BE2C (cell line): ENCODE measurements at regions not wholly inside any gene's neighbourhood (a gene's known extent, or its start where the extent isn't known, plus 50 kb on each side); places are given as distances from the start of the nearest gene placed in this dataset.

Experiments used
- DNase-seq: peaks from one replicate; pipeline ENCODE4 v3.0.0-alpha.2; 2020
- H3K27me3 ChIP-seq: fragments of 250-450 bp; sonication (Bioruptor Pico); 2 replicates; pipeline ENCODE4 v1.5.1; 2020; ENCODE audit warnings: mild to moderate bottlenecking
- H3K36me3 ChIP-seq: fragments of 250-450 bp; sonication (Bioruptor Pico); 2 replicates; pipeline ENCODE4 v1.5.1; 2020; ENCODE audit warnings: mild to moderate bottlenecking
- H3K4me1 ChIP-seq: fragments of 250-450 bp; sonication (Bioruptor Pico); 2 replicates; pipeline ENCODE4 v1.5.1; 2020
- H3K4me3 ChIP-seq: 2 replicates; pipeline ENCODE4 v1.5.1; 2011; ENCODE audit warnings: low read depth, low read length
- H3K9me3 ChIP-seq: fragments of 250-450 bp; sonication (Bioruptor Pico); 2 replicates; pipeline ENCODE4 v1.5.1; 2020
- TF ChIP-seq, protein P1 (sequence below): IDR thresholded peaks from 2 replicates; pipeline ENCODE4 v1.5.1; 2012; ENCODE audit warnings: mild to moderate bottlenecking, low read depth, low read length

DNA sequence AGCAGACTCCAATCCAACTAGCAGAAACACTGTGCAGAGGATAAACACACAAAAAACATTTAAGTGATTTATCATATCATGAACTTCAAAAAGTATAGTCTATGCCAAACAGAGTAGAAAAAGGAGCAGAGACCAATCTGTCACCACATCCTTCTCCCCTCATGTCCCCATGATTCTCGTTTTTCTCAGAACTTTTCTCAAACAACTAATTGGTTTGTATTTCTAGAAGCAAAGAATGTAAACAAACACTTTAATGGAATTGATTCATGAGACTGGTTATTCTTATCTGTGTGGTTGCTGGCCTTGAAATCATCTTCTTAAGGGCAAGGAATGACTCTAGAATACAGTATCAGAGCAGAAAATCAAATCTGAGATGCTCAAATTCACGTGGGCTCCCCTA is 294.2 kb upstream of the THBS1 start:
- DNase-seq, result no peak
- TF ChIP-seq, protein P1, sequence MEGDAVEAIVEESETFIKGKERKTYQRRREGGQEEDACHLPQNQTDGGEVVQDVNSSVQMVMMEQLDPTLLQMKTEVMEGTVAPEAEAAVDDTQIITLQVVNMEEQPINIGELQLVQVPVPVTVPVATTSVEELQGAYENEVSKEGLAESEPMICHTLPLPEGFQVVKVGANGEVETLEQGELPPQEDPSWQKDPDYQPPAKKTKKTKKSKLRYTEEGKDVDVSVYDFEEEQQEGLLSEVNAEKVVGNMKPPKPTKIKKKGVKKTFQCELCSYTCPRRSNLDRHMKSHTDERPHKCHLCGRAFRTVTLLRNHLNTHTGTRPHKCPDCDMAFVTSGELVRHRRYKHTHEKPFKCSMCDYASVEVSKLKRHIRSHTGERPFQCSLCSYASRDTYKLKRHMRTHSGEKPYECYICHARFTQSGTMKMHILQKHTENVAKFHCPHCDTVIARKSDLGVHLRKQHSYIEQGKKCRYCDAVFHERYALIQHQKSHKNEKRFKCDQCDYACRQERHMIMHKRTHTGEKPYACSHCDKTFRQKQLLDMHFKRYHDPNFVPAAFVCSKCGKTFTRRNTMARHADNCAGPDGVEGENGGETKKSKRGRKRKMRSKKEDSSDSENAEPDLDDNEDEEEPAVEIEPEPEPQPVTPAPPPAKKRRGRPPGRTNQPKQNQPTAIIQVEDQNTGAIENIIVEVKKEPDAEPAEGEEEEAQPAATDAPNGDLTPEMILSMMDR, result no peak
- peaks cover 7% of the 10 kb centered on the region for H3K27me3 ChIP-seq
- no peaks in the 10 kb centered on the region for H3K4me1 ChIP-seq
- no peak overlapping the region for H3K4me3 ChIP-seq
- no peaks in the 10 kb centered on the region for H3K36me3 ChIP-seq
- no peaks in the 10 kb centered on the region for H3K9me3 ChIP-seq

DNA sequence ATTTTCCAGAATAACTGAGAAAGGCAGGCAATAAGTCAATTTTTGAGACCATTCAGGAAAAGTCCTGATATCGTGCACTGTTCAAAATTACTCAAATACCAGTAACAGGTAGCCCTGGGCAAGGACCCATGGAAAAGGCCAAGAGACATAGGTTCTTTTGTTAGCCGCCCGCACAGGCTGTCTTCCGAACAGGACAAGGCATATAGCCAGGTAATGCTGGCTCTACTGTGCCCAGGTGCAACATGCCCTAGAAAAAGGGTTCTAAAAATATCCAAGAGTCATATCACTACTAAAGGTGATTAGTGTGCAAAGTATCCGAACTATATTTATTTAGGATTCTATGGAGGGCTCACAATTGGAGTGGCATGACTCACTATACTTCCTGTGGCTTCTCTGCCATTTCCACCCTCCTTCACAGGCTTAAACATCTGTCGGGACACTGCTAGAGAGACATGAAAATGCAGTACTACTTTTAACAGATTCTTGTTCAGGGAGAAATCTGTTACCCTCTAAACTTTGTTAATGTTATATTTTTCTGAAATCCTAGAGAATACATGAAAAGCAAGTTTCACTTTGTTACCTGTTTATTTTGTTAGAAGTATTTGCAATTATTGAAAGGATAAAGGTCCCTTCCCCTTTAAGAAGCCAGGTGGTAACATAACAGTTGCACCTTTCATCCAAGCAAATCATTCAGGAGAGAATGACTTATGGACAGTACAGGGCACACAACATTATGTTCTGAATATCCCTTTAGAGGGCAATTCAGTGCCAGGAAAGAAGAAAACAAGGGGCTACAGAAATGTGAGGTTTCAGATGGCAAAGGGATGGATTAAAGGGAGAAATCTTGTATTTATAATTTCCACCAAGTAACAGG is 293.3 kb upstream of the THBS1 start:
- Histone ChIP-seq H3K36me3 (no peaks in the 10 kb centered on the region), H3K4me3 (no peak overlapping the region), H3K4me1 (no peaks in the 10 kb centered on the region), H3K9me3 (no peaks in the 10 kb centered on the region), H3K27me3 (peaks cover 7% of the 10 kb centered on the region)
- no peak for DNase-seq
- TF ChIP-seq, protein P1, result no peak

DNA sequence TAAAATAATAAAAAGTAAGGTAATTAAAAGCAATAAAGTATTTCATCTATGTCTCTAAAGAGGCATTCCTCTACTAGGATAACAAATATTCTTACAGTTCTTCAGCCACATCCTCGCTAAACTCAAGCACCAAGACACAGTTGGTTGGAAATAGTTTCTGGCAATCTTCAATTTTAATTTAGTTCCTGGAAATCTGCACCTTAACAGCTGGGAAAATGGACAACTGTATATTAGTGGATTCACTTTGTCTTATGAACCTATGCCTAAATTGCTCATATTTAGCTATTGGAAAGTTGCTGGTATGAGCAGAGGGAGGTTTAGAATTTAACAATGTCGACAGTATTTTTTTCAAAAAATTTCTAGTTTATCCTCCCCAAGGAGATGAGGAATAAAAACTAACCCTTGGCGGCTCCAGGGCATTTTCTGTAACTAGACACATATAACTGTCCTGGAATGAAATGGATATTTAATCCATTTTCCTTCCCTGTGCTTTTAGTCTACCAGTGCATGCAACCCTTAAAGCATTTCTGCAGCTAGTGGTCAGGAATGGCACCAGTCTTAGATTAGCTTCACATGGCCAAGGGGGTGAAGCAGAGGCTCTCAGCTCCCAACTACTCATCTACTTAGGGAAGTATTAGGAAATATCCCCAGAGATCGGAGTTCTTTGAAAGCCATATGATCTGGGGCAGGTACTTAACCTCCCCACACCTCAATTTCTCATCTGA is 290.0 kb upstream of the THBS1 start:
- TF ChIP-seq, protein P1, result no peak
- Histone ChIP-seq H3K4me3 (no peak overlapping the region), H3K36me3 (no peaks in the 10 kb centered on the region), H3K4me1 (no peaks in the 10 kb centered on the region), H3K27me3 (peaks cover 7% of the 10 kb centered on the region), H3K9me3 (no peaks in the 10 kb centered on the region)
- DNase-seq, result no peak

DNA sequence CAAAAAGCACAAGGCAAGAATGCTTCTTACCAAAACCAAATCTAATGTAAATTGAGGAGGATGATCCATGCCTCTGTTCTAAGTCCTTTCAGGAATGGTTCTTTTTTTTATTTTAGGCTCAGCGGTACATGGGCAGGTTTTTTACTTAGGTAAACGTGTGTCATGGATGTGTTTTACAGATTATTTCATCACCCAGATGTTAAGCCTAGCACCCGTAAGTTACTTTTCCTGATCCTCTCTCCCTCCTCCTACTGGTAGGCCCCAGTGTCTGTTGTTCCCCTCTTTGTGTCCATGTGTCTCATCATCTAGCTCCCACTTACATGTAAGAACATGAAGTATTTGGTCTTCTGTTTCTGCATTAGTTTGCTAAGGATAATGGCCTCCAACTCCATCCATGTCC is 289.2 kb upstream of the THBS1 start:
- Histone ChIP-seq H3K4me3 (no peak overlapping the region), H3K4me1 (no peaks in the 10 kb centered on the region), H3K9me3 (no peaks in the 10 kb centered on the region), H3K27me3 (peaks cover 7% of the 10 kb centered on the region), H3K36me3 (no peaks in the 10 kb centered on the region)
- TF ChIP-seq, protein P1, result no peak
- no peak for DNase-seq

DNA sequence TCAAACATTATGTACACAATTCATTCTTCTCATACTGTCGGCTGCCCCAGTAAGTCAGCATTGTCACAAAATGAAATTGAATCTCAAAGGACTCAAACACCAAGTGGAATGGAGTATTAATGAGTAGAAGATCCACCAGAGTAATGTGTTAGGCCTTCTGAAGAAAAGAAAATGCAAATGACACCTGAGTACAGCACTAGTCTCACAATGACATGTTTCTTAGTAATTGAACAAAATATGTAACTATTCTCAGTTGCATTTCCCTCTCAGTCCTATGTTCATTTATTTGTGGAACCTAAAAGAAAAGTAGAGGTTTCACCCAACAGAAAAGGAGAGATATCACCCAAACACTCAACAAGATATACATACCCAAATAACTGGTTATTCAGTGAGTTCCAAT is 283.9 kb upstream of the THBS1 start:
- no peak overlapping the region for H3K4me3 ChIP-seq
- TF ChIP-seq, protein P1, result no peak
- no peak for DNase-seq

More for the DNA sequence above, 283.9 kb upstream of the THBS1 start:
- Histone ChIP-seq H3K36me3 (no peaks in the 10 kb centered on the region), H3K4me1 (no peaks in the 10 kb centered on the region), H3K27me3 (peaks cover 12% of the 10 kb centered on the region), H3K9me3 (no peaks in the 10 kb centered on the region)
